ENCODE measurements at regions not wholly inside any gene's neighbourhood (a gene's known extent, or its start where the extent isn't known, plus 50 kb on each side); places are given as distances from the start of the nearest gene placed in this dataset.

- Histone ChIP-seq H3K27me3 (no peaks in the 10 kb centered on the region), H3K9me3 (no peaks in the 10 kb centered on the region), H3K4me3 (no peak overlapping the region), H3K4me1 (no peaks in the 10 kb centered on the region), H3K36me3 (ENCODE audit: low read depth, missing control alignments) (no peaks in the 10 kb centered on the region), H3K27ac (no peak overlapping the region)
- WGBS, 2 donors, result 47 to 61% methylated on average over 3 of the region's 3 CpGs
- TF ChIP-seq POLR2A (IDR thresholded peaks at IDR 0.05), result no peak
- TF ChIP-seq CTCF (IDR thresholded peaks at IDR 0.05), result no peak
- DNase-seq, result no peak
- intact Hi-C loops (cut with DNase I; ENCODE audit: low total_unique reads), result no loop called here
These were observed 275.0 kb upstream of the NXPH2 start for GRCh38 chr2:139055202-139055601.

GRCh38 chr2:139048017-139048416, 267.8 kb upstream of the NXPH2 start:
- Histone ChIP-seq H3K4me3 (no peak overlapping the region), H3K27ac (no peak overlapping the region), H3K9me3 (no peaks in the 10 kb centered on the region), H3K4me1 (no peaks in the 10 kb centered on the region), H3K36me3 (ENCODE audit: low read depth, missing control alignments) (no peaks in the 10 kb centered on the region), H3K27me3 (no peaks in the 10 kb centered on the region)
- intact Hi-C loops (cut with DNase I; ENCODE audit: low total_unique reads), result no loop called here
- no peak for TF ChIP-seq CTCF (IDR thresholded peaks at IDR 0.05)
- no peak for TF ChIP-seq POLR2A (IDR thresholded peaks at IDR 0.05)
- no peak for DNase-seq

GRCh38 chr2:139045524-139045923, 265.3 kb upstream of the NXPH2 start:
- H3K27me3 ChIP-seq, result no peaks in the 10 kb centered on the region
- no peak for DNase-seq
- no peaks in the 10 kb centered on the region for H3K36me3 ChIP-seq (ENCODE audit: low read depth, missing control alignments)
- H3K27ac ChIP-seq, result no peak overlapping the region
- H3K4me1 ChIP-seq, result no peaks in the 10 kb centered on the region
- no peak for TF ChIP-seq CTCF (IDR thresholded peaks at IDR 0.05)
- TF ChIP-seq POLR2A (IDR thresholded peaks at IDR 0.05), result no peak
- H3K4me3 ChIP-seq, result no peak overlapping the region
- WGBS, 2 donors, result 68 to 85% methylated on average over 2 of the region's 2 CpGs
- intact Hi-C loops (cut with DNase I; ENCODE audit: low total_unique reads), result no loop called here
- H3K9me3 ChIP-seq, result no peaks in the 10 kb centered on the region

GRCh38 chr2:139034064-139034463, 253.9 kb upstream of the NXPH2 start:
- H3K9me3 ChIP-seq, result no peaks in the 10 kb centered on the region
- no peaks in the 10 kb centered on the region for H3K36me3 ChIP-seq (ENCODE audit: low read depth, missing control alignments)
- intact Hi-C loops (cut with DNase I; ENCODE audit: low total_unique reads), result no loop called here
- no peak for TF ChIP-seq POLR2A (IDR thresholded peaks at IDR 0.05)
- no peak for TF ChIP-seq CTCF (IDR thresholded peaks at IDR 0.05)
- H3K4me1 ChIP-seq, result no peaks in the 10 kb centered on the region
- H3K27me3 ChIP-seq, result no peaks in the 10 kb centered on the region
- no peak overlapping the region for H3K4me3 ChIP-seq
- H3K27ac ChIP-seq, result no peak overlapping the region
- no peak for DNase-seq

- Histone ChIP-seq H3K27ac (no peak overlapping the region), H3K4me3 (no peak overlapping the region), H3K4me1 (no peaks in the 10 kb centered on the region), H3K27me3 (no peaks in the 10 kb centered on the region), H3K9me3 (no peaks in the 10 kb centered on the region), H3K36me3 (ENCODE audit: low read depth, missing control alignments) (no peaks in the 10 kb centered on the region)
- intact Hi-C loops (cut with DNase I; ENCODE audit: low total_unique reads), result no loop called here
- TF ChIP-seq CTCF (IDR thresholded peaks at IDR 0.05), result no peak
- TF ChIP-seq POLR2A (IDR thresholded peaks at IDR 0.05), result no peak
- no peak for DNase-seq
- 72 to 88% methylated on average over 2 of the region's 2 CpGs for WGBS, 2 donors
These were observed 253.1 kb upstream of the NXPH2 start for GRCh38 chr2:139033300-139033699.

Measured in testis (tissue), 2 donors.